HepG2 (cell line): ENCODE measurements at regions not wholly inside any gene's neighbourhood (a gene's known extent, or its start where the extent isn't known, plus 50 kb on each side); places are given as distances from the start of the nearest gene placed in this dataset.

Experiments
- ATAC-seq: fragments of 200-7000 bp; cut with Tn5 transposase; 3 replicates; pipeline ENCODE4 v1.9.1; 2020; ENCODE audit warnings: mild to moderate bottlenecking, moderate library complexity
- BruUV-seq: library from RNA; stranded (reverse); fragments of 400-500 nt; replicated peaks from 2 replicates; lab custom pipeline; 2021; lab: Mats Ljungman, UMichigan
- CTCF ChIA-PET: fragments of 300-600 bp; formaldehyde crosslinking; extraction: SDS; loops from one replicate; lab custom pipeline; 2021; ENCODE audit warnings: low total read pairs, inconsistent platforms, low intra/inter-chr PET ratio; lab: Yijun Ruan, JAX
- POLR2A ChIA-PET: fragments of 350-600 bp; sonication (Branson Sonifier 250); formaldehyde crosslinking; loops from one replicate; lab custom pipeline; 2020; ENCODE audit warnings: antibody characterized with exemption, inconsistent platforms; lab: Yijun Ruan, JAX
- DNase-seq: peaks from one replicate; pipeline ENCODE4 v3.0.0-alpha.2; 2015; ENCODE audit warnings: low spot score
- FAIRE-seq: peaks from 3 replicates; lab custom pipeline; 2011; peaks lifted over from hg19 to GRCh38; lab: Jason Lieb, UNC
- H2AFZ ChIP-seq: one replicate; pipeline ENCODE4 v1.6.1; 2011; ENCODE audit warnings: low read length, inconsistent platforms
- H3K27ac ChIP-seq: fragments of 300-600 bp; 3 replicates; pipeline ENCODE4 v1.8.0; 2011; ENCODE audit warnings: mixed run types, mild to moderate bottlenecking, mixed read lengths, low read length, inconsistent platforms; ENCODE audit not compliant: insufficient read depth; ENCODE audit errors: extremely low read length
- H3K27me3 ChIP-seq, 2 experiments: fragments of 200-600 bp in 1 of 2; 2 replicates in 1 of 2; 3 replicates in 1 of 2; pipeline versions ENCODE4 v1.6.0 to v1.8.0; 2011; ENCODE audit warnings: low read length in 2 of 2, mild to moderate bottlenecking in 2 of 2, moderate library complexity in 2 of 2, inconsistent platforms in 1 of 2; ENCODE audit not compliant: insufficient read depth in 2 of 2, control insufficient read depth in 1 of 2
- H3K36me3 ChIP-seq, 2 experiments: fragments of 200-600 bp in 1 of 2; replicated peaks in 1 of 2; 2 replicates in 1 of 2; 3 replicates in 1 of 2; pipeline versions ENCODE4 v1.5.1 to v1.8.0; 2011; ENCODE audit warnings: low read length in 2 of 2, inconsistent platforms in 1 of 2; ENCODE audit not compliant: insufficient read depth in 2 of 2, control insufficient read depth in 1 of 2
- H3K4me1 ChIP-seq: 2 replicates; pipeline ENCODE4 v1.5.1; 2012; ENCODE audit warnings: low read length, inconsistent platforms; ENCODE audit not compliant: insufficient read depth
- H3K4me2 ChIP-seq: 2 replicates; pipeline ENCODE4 v1.6.0; 2011; ENCODE audit warnings: low read depth, low read length, inconsistent platforms
- H3K4me3 ChIP-seq, 3 experiments: fragments of 200-600 bp in 1 of 3; sonication (generic), shearing (Covaris generic) in 1 of 3; replicated peaks in 1 of 3; 2 replicates each; pipeline ENCODE4 v1.5.1; 2011 to 2016; ENCODE audit warnings: low read length in 3 of 3, inconsistent platforms in 2 of 3, low read depth in 2 of 3, mild to moderate bottlenecking in 2 of 3, control low read depth in 1 of 3, mixed read lengths in 1 of 3; ENCODE audit not compliant: insufficient read depth in 1 of 3
- H3K79me2 ChIP-seq: one replicate; pipeline ENCODE4 v1.6.1; 2011; ENCODE audit warnings: low read length, inconsistent platforms; ENCODE audit not compliant: insufficient read depth
- H3K9ac ChIP-seq: 2 replicates; pipeline ENCODE4 v1.6.0; 2011; ENCODE audit warnings: mild to moderate bottlenecking, low read depth, low read length, inconsistent platforms; ENCODE audit not compliant: insufficient read depth
- H3K9me3 ChIP-seq: 2 replicates; pipeline ENCODE4 v1.5.1; 2012; ENCODE audit warnings: mild to moderate bottlenecking, low read length
- H4K20me1 ChIP-seq: 2 replicates; pipeline ENCODE4 v1.6.0; 2011; ENCODE audit warnings: inconsistent platforms, mild to moderate bottlenecking, low read length, moderate library complexity; ENCODE audit not compliant: insufficient read depth
- AKNA ChIP-seq: sonication (generic); formaldehyde crosslinking; IDR thresholded peaks from 2 replicates; pipeline ENCODE4 v1.4.0; 2020; ENCODE audit warnings: missing genetic modification reagents, borderline replicate concordance
- GPN1 ChIP-seq: sonication (generic); formaldehyde crosslinking; IDR thresholded peaks from 2 replicates; pipeline ENCODE4 v1.5.1; 2020; ENCODE audit warnings: missing genetic modification reagents, borderline replicate concordance
- JDP2 ChIP-seq: sonication (generic); formaldehyde crosslinking; IDR thresholded peaks from 2 replicates; pipeline ENCODE4 v1.8.1; 2022; ENCODE audit warnings: missing genetic modification reagents, borderline replicate concordance
- MTA1 ChIP-seq: sonication (generic); formaldehyde crosslinking; IDR thresholded peaks from 2 replicates; pipeline ENCODE4 v1.4.0; 2020; ENCODE audit warnings: missing genetic modification reagents, mild to moderate bottlenecking, borderline replicate concordance
- SMC3 ChIP-seq: IDR thresholded peaks from 2 replicates; pipeline ENCODE4 v1.6.1; 2011; ENCODE audit warnings: low read length, improper control_type of control experiment
- TEAD3 ChIP-seq: optimal IDR thresholded peaks from 2 replicates; pipeline ENCODE3; 2016; ENCODE audit warnings: borderline replicate concordance
- THAP7 ChIP-seq: sonication (generic); formaldehyde crosslinking; IDR thresholded peaks from 2 replicates; pipeline ENCODE4 v1.8.1; 2023; ENCODE audit warnings: mild to moderate bottlenecking, missing genetic modification reagents
- ZFP90 ChIP-seq: sonication (generic); formaldehyde crosslinking; IDR thresholded peaks from 2 replicates; pipeline ENCODE4 v1.8.0; 2022; ENCODE audit warnings: missing genetic modification reagents, mild to moderate bottlenecking, inconsistent platforms, borderline replicate concordance
- ZNF350 ChIP-seq: sonication (generic); formaldehyde crosslinking; IDR thresholded peaks from 2 replicates; pipeline ENCODE4 v1.4.0; 2020; ENCODE audit warnings: mild to moderate bottlenecking, low read depth, missing genetic modification reagents, borderline replicate concordance
- WGBS: methylation state at CpG from one replicate; pipeline ENCODE4 v1.1.6; 2017; ENCODE audit warnings: low lambda C conversion rate; 5-methylcytosine and 5-hydroxymethylcytosine counted together
- in situ Hi-C: cut with HindIII; loops from 2 replicates; pipeline ENCODE4 v1.10.0; 2017; ENCODE audit warnings: low pct_unique_long_range_greater_than_20kb; ENCODE audit not compliant: extremely low pct_ligation_motif_present
- intact Hi-C: fragments of 100-400 bp; cut with micrococcal nuclease; formaldehyde crosslinking; loops from one replicate; pipeline ENCODE4 v1.10.0; 2022; ENCODE audit not compliant: unreplicated experiment

GRCh38 chr10:4691301-4691700 is 134.7 kb upstream of the AKR1E2 start (continued):
- no peak for TF ChIP-seq THAP7 (CRISPR knock-in tag)
- TF ChIP-seq JDP2 (CRISPR knock-in tag), result no peak

DNA sequence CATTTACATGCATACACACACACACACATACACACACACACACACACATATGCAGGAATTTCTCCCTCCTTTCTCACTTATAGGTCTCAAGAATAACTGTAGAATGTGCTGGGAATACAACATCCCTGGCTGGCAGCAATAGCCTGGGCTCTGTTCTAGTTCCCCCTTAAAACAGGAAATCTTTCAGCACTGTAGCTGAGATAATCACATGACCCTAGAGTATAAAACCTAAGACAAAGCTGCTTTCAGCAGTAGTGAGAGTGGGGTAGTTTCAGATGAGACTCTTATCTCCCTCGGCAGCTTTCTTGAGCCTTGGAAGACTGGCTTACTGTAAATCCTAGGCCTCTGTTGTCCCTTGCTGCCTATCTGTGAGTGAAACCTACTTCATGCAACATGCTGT is 137.4 kb upstream of the AKR1E2 start:
- Histone ChIP-seq H3K79me2 (no peaks in the 10 kb centered on the region), H2AFZ (no peak overlapping the region), H3K4me1 (no peaks in the 10 kb centered on the region), H3K9ac (no peak overlapping the region), H3K4me3 (no peak overlapping the region), H3K36me3 (no peaks in the 10 kb centered on the region), H3K4me2 (no peak overlapping the region), H3K27ac (no peak overlapping the region)
- in situ Hi-C loops, result no loop called here
- ATAC-seq (no peak), FAIRE-seq (no peak)
- no peak for TF ChIP-seq ZNF350
- no peak for TF ChIP-seq TEAD3
- TF ChIP-seq MTA1 (CRISPR knock-in tag), result no peak
- TF ChIP-seq SMC3, result no peak
- TF ChIP-seq, all 625 proteins: peak for 0
- CTCF ChIA-PET, result no interaction called here
- Histone ChIP-seq H3K9me3 (no peaks in the 10 kb centered on the region), H4K20me1 (no peaks in the 10 kb centered on the region), H3K27me3 (peaks cover 0 to 19% of the 10 kb centered on the region in 2 experiments; a peak in 2 of 5 replicates)
- BruUV-seq, result no TSS peak
- intact Hi-C loops, result no loop called here
- POLR2A ChIA-PET, result no interaction called here
- WGBS, result 0% methylated on average over 1 of the region's 1 CpG
- DNase-seq, result no peak

DNA sequence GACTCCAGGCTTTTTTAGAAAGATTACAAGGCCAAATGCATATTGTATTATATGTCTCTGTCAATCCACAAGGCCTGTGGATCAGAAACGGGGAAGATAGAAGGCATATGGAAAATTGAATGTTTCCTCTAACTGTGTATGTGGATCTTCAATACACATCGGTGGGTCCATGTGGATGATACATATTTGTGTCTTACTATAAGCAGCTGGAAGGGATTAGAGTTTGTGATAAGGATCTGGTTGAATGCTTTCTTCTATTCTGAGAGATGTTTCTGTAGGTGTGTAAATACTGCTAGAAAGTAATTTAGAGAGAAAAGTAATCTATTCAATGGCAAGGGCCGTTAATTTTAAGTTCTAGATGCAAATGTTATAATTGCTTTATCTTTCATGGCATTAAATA is 137.8 kb upstream of the AKR1E2 start:
- Histone ChIP-seq H3K4me1 (no peaks in the 10 kb centered on the region), H3K36me3 (no peaks in the 10 kb centered on the region), H3K27me3 (peaks cover 0 to 19% of the 10 kb centered on the region in 2 experiments; a peak in 2 of 5 replicates), H3K4me3 (no peak overlapping the region), H3K27ac (no peak overlapping the region), H3K4me2 (no peak overlapping the region), H2AFZ (no peak overlapping the region), H3K9ac (no peak overlapping the region), H4K20me1 (no peaks in the 10 kb centered on the region), H3K9me3 (no peaks in the 10 kb centered on the region), H3K79me2 (no peaks in the 10 kb centered on the region)
- intact Hi-C loops, result no loop called here
- 3% methylated on average over 3 of the region's 3 CpGs for WGBS
- in situ Hi-C loops, result no loop called here
- BruUV-seq, result no TSS peak
- ATAC-seq (no peak), DNase-seq (no peak), FAIRE-seq (no peak)
- CTCF ChIA-PET, result no interaction called here
- POLR2A ChIA-PET, result no interaction called here
- TF ChIP-seq AKNA (CRISPR knock-in tag) (no peak), ZFP90 (no peak), GPN1 (CRISPR knock-in tag) (no peak)
